Epithelial cell of proximal tubule (primary cell): ENCODE measurements at regions not wholly inside any gene's neighbourhood (a gene's known extent, or its start where the extent isn't known, plus 50 kb on each side); places are given as distances from the start of the nearest gene placed in this dataset.

Experiments used
- DNase-seq: peaks from one replicate; pipeline ENCODE4 v3.0.0-alpha.2; 2011; ENCODE audit warnings: low read depth
- H3K4me3 ChIP-seq: 2 replicates; pipeline ENCODE4 v1.5.1; 2011; ENCODE audit warnings: low read depth, mild to moderate bottlenecking, low read length
- TF ChIP-seq, protein P1 (sequence below): conservative IDR thresholded peaks from 2 replicates; pipeline ENCODE4 v1.5.1; 2012; ENCODE audit warnings: low read depth, mild to moderate bottlenecking, low read length

DNA sequence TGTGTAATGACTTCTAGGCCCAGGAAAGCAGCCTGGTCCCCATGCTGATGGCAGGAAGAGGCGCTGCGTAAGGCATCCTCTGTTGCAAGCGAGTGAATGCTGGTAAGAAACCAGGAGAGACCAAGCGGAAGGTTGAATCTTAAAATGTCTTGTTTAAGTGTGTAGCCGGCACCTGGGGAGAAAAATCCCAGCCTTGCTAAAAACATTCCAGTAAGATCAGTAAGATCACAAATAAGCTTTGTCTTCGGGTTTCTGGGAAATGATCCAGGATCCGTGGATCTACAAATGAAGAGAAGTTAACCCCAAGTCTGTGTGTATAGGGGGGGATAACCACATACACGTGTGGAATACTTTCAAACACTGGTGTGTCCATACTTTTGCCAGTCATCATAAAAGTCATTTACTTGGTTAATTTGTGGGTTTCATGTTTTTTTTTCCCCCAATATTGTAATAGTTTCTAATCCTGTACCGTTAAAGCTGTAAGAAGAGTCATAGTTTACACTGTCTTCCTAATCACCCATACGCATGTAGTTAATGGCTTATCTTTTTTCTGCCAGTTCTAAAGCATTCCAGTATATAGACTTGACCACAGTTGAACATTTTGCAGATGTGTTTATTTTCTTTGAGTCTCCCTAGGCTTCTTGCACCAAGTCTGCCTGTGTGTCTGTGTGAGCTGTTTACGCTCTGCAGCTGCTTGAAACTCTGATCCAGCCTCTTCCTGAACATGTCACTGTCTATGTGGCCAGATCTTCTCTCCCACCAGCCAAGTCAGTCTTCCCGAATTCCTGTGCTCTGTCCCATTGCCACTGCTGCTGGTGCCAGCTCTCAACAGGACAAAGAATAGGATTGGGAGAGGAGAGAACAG lies 135.9 kb upstream of the ARL4C start:
- no peak overlapping the region for H3K4me3 ChIP-seq
- TF ChIP-seq, protein P1, sequence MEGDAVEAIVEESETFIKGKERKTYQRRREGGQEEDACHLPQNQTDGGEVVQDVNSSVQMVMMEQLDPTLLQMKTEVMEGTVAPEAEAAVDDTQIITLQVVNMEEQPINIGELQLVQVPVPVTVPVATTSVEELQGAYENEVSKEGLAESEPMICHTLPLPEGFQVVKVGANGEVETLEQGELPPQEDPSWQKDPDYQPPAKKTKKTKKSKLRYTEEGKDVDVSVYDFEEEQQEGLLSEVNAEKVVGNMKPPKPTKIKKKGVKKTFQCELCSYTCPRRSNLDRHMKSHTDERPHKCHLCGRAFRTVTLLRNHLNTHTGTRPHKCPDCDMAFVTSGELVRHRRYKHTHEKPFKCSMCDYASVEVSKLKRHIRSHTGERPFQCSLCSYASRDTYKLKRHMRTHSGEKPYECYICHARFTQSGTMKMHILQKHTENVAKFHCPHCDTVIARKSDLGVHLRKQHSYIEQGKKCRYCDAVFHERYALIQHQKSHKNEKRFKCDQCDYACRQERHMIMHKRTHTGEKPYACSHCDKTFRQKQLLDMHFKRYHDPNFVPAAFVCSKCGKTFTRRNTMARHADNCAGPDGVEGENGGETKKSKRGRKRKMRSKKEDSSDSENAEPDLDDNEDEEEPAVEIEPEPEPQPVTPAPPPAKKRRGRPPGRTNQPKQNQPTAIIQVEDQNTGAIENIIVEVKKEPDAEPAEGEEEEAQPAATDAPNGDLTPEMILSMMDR: no peak
- no peak for DNase-seq

DNA sequence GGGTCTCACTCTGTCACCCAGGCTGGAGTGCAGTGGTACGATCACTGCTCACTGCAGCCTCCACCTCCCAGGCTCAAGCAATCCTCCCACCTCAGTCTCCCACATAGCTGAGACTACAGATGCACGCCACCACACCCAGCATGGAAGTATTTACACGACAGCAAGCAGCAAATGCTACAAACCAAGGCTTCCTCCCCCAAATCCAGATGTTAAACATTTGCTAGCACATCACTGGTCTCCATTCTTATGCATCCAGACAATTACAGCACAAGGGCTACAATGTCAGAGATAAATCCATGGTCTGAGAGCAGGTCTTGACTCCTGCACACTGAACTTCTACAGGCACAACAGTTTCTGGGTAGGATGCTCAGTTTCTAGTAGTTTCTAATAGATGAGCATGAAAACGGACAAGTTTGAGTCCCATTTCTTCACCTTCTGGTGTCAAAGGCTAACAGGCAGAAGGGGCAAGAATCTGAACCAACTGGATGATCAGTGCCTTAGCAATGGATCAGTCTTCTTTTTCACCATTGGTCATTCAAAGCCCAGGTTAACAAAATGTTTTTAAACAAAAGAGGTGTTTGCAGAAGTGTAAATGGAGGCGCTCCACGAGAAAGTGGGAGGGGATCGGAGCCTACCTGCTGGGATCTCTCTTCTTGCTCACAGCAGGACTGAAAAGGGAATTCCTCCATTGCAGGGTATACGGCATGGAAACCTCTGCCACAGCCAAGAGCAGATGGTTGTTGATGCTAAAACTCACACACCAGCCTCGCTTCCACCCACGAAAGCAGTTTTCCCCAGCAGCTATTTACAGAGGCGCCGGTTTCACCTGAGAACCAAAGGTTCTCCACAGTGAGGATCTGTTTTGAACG lies 135.0 kb upstream of the ARL4C start:
- DNase-seq: no peak
- TF ChIP-seq, protein P1: no peak
- H3K4me3 ChIP-seq: no peak overlapping the region

DNA sequence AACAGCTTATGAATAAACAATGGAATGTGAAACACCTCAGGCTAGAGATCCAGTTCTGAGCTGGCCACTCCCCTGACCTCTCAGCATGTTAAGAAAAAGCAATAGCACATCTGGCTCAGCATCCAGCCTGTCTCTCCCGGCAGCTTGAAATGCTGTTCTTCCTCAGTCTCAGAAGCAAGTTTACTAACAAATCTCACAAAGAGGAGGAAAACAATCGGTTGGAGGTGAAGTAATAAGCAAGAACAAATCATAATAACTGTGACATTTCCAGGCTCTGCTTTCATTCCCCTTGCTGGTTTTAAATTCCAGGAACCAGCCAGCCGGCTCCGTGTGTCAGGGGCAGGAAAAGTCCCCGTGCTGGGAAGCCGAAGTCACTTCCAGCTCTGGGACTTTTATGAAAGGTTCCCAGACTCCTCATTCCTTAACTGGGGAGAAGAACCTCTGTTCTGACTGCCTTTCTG lies 133.9 kb upstream of the ARL4C start:
- H3K4me3 ChIP-seq: peak overlapping the region; percentile 18
- DNase-seq: peak; percentile 39
- TF ChIP-seq, protein P1: no peak

- H3K4me3 ChIP-seq: no peak overlapping the region
- DNase-seq: no peak
- TF ChIP-seq, protein P1: no peak
Observed at GRCh38 chr2:234629596-234629995, 132.7 kb upstream of the ARL4C start.

DNA sequence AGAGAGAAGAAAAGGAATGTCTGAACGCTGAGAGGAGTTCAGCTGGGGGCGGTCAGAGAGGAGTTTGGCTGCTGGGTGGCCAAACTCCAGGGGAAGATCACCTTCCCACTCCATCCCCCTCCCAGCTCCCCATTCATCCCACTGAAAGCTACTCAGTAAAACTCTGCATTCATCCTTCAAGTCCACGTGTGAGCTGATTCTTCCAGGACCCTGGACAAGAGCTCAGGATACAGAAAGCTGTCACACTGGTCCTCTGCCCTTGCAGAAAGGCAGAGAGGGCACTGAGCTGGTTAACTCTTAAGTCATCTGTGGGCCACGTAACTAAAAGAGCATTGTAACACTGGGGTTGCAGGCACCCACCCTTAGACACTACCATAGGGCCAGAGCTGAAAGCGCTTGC lies 132.1 kb upstream of the ARL4C start:
- H3K4me3 ChIP-seq: no peak overlapping the region
- DNase-seq: no peak
- TF ChIP-seq, protein P1: no peak

DNA sequence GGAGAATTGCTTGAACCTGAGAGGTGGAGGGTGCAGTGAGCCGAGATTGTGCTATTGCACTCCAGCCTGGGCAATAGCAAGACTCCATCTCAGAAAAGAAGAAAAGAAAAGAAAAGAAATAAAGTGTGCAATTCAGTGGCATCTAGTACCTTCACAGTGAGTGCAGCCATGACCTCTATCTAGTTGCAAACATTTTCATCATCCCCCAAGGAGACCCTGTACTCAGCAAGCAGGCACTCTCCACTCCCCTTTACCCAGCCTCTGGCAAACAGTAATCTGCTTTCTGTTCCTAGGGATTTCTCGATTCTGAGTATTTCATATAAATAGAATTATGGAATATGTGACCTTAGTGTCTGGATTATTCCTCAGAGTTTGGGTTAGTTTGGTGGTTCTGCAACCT lies 130.4 kb upstream of the ARL4C start:
- no peak for DNase-seq
- H3K4me3 ChIP-seq: no peak overlapping the region
- TF ChIP-seq, protein P1: no peak
